Kidney tubule cell (primary cell): ENCODE measurements at regions not wholly inside any gene's neighbourhood (a gene's known extent, or its start where the extent isn't known, plus 50 kb on each side); places are given as distances from the start of the nearest gene placed in this dataset.
"Not testable (repeated sequence)": the region's sequence is repeated elsewhere in the genome, so short reads cannot be mapped to it uniquely, and the experiment has no call there.

Experiments
- DNase-seq: peaks from one replicate; pipeline ENCODE4 v3.0.0-alpha.2; 2018; ENCODE audit warnings: low spot score

GRCh38 chr17:68780596-68780995 lies 174.6 kb downstream of the ABCA8 start:
- no peak for DNase-seq

- DNase-seq = no peak
Observed at GRCh38 chr17:68778726-68779125, 176.5 kb downstream of the ABCA8 start.

- DNase-seq = no peak
Observed at GRCh38 chr17:68777856-68778694, 176.9 kb upstream of the FAM20A start.

GRCh38 chr17:68777243-68777855 lies 176.2 kb upstream of the FAM20A start:
- DNase-seq = peak; percentile 59

GRCh38 chr17:68776451-68776850 lies 175.3 kb upstream of the FAM20A start:
- DNase-seq = no peak

GRCh38 chr17:68775969-68776368 lies 174.8 kb upstream of the FAM20A start:
- no peak for DNase-seq

GRCh38 chr17:68775318-68775717 lies 174.2 kb upstream of the FAM20A start:
- peak; percentile 34 for DNase-seq

- peak; percentile 65 for DNase-seq
Observed at GRCh38 chr17:68771867-68772515, 170.8 kb upstream of the FAM20A start.

GRCh38 chr17:68768804-68769203 lies 167.6 kb upstream of the FAM20A start:
- DNase-seq = no peak

GRCh38 chr17:68766640-68767039 lies 165.5 kb upstream of the FAM20A start:
- no peak for DNase-seq

GRCh38 chr17:68763562-68763961 lies 162.4 kb upstream of the FAM20A start:
- peak; percentile 81 for DNase-seq

GRCh38 chr17:68762911-68763310 lies 161.7 kb upstream of the FAM20A start:
- DNase-seq = no peak

GRCh38 chr17:68760141-68760475 lies 158.9 kb upstream of the FAM20A start:
- DNase-seq = no peak

GRCh38 chr17:68759343-68760140 lies 158.4 kb upstream of the FAM20A start:
- DNase-seq = peak; percentile 91

GRCh38 chr17:68759002-68759342 lies 157.8 kb upstream of the FAM20A start:
- no peak for DNase-seq

GRCh38 chr17:68757866-68758757 lies 156.9 kb upstream of the FAM20A start:
- DNase-seq = not testable (repeated sequence)

- DNase-seq = no peak
Observed at GRCh38 chr17:68753985-68754769, 153.0 kb upstream of the FAM20A start.

- DNase-seq = no peak
Observed at GRCh38 chr17:68750208-68750562, 149.0 kb upstream of the FAM20A start.

- no peak for DNase-seq
Observed at GRCh38 chr17:68749349-68750207, 148.4 kb upstream of the FAM20A start.

GRCh38 chr17:68748381-68748780 lies 147.2 kb upstream of the FAM20A start:
- no peak for DNase-seq
